ENCODE measurements at regions not wholly inside any gene's neighbourhood (a gene's known extent, or its start where the extent isn't known, plus 50 kb on each side); places are given as distances from the start of the nearest gene placed in this dataset.

DNA sequence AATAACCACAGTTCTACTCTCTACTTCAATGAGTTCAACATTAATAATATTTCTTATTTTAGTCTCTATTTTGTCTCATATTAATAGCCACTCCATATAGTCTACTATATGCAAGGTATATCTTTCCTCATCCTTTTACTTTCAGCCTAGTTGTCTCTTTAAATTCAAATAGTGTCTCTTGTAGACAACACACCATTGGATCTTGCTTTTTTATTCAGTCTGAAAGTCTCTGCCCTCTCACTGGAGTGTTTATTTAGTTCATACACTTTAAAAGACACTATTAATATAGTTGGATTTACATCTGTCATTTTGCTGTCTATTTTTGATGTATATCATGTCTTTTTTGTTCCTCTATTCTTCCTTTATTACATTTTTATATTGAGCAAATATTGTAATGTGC, 103.5 kb downstream of the RFPL4B start:
- no peak overlapping the region for H3K27ac ChIP-seq
- no peaks in the 10 kb centered on the region for H3K27me3 ChIP-seq
- TF ChIP-seq, protein P1, sequence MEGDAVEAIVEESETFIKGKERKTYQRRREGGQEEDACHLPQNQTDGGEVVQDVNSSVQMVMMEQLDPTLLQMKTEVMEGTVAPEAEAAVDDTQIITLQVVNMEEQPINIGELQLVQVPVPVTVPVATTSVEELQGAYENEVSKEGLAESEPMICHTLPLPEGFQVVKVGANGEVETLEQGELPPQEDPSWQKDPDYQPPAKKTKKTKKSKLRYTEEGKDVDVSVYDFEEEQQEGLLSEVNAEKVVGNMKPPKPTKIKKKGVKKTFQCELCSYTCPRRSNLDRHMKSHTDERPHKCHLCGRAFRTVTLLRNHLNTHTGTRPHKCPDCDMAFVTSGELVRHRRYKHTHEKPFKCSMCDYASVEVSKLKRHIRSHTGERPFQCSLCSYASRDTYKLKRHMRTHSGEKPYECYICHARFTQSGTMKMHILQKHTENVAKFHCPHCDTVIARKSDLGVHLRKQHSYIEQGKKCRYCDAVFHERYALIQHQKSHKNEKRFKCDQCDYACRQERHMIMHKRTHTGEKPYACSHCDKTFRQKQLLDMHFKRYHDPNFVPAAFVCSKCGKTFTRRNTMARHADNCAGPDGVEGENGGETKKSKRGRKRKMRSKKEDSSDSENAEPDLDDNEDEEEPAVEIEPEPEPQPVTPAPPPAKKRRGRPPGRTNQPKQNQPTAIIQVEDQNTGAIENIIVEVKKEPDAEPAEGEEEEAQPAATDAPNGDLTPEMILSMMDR (IDR thresholded peaks at IDR 0.05): no peak
- TF ChIP-seq POLR2A (IDR thresholded peaks at IDR 0.05): no peak
- intact Hi-C loops (cut with DNase I; ENCODE audit: low total_unique reads): no loop called here
- no peaks in the 10 kb centered on the region for H3K9me3 ChIP-seq
- no peak overlapping the region for H3K4me3 ChIP-seq
- no peak for DNase-seq
- H3K36me3 ChIP-seq: no peaks in the 10 kb centered on the region
- no peaks in the 10 kb centered on the region for H3K4me1 ChIP-seq

DNA sequence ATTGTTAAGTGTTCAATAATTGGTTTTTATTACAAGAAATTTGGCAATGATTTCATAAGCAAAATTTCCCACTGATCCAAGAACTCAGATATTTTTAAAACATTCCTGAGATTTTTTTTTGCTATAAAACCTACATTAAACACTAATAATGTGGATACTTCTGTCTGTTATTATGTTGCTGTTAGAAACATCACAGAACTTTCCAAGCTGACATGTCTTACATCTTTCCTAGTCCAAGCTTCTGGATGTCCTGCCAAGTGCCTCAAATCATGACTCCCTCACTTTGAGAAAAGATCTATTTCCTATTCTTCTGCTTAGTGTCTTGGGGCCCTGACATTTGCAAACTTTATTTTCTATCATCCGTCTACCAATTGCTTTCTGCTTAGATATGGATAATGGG, 110.8 kb downstream of the RFPL4B start:
- H3K9me3 ChIP-seq: no peaks in the 10 kb centered on the region
- no peaks in the 10 kb centered on the region for H3K27me3 ChIP-seq
- H3K4me1 ChIP-seq: no peaks in the 10 kb centered on the region
- no peaks in the 10 kb centered on the region for H3K36me3 ChIP-seq
- no peak overlapping the region for H3K27ac ChIP-seq
- TF ChIP-seq, protein P1 (IDR thresholded peaks at IDR 0.05): no peak
- TF ChIP-seq POLR2A (IDR thresholded peaks at IDR 0.05): no peak
- intact Hi-C loops (cut with DNase I; ENCODE audit: low total_unique reads): no loop called here
- no peak for DNase-seq
- H3K4me3 ChIP-seq: no peak overlapping the region

DNA sequence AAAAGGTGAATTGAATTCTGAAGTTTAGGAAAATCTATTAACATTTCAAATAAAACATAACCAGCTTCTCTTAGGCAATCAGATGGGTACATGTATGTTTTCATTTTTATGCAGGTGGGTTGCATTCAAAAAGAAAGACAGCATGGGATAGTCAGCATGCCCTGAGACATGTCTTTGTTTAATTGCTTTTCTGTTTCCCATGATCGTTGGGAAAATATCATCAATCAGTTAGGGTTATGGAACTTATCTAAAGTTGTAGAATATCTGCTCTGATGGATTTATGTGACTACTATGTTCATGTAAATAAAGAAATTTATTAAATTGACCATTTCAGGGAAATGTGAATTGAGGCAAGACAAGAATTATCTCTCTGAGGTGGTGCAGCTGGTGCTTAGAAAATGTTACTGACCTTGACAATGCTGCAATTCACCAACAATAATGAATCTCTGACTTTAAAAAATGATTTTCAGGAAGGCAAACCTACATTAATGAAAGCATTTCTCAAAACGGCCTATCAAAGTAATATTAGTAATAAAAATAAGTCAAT, 112.7 kb downstream of the RFPL4B start:
- no peaks in the 10 kb centered on the region for H3K36me3 ChIP-seq
- H3K9me3 ChIP-seq: no peaks in the 10 kb centered on the region
- H3K27me3 ChIP-seq: no peaks in the 10 kb centered on the region
- no peak overlapping the region for H3K4me3 ChIP-seq
- no peak for DNase-seq
- H3K4me1 ChIP-seq: no peaks in the 10 kb centered on the region
- TF ChIP-seq, protein P1 (IDR thresholded peaks at IDR 0.05): no peak
- TF ChIP-seq POLR2A (IDR thresholded peaks at IDR 0.05): no peak
- no peak overlapping the region for H3K27ac ChIP-seq
- intact Hi-C loops (cut with DNase I; ENCODE audit: low total_unique reads): no loop called here

DNA sequence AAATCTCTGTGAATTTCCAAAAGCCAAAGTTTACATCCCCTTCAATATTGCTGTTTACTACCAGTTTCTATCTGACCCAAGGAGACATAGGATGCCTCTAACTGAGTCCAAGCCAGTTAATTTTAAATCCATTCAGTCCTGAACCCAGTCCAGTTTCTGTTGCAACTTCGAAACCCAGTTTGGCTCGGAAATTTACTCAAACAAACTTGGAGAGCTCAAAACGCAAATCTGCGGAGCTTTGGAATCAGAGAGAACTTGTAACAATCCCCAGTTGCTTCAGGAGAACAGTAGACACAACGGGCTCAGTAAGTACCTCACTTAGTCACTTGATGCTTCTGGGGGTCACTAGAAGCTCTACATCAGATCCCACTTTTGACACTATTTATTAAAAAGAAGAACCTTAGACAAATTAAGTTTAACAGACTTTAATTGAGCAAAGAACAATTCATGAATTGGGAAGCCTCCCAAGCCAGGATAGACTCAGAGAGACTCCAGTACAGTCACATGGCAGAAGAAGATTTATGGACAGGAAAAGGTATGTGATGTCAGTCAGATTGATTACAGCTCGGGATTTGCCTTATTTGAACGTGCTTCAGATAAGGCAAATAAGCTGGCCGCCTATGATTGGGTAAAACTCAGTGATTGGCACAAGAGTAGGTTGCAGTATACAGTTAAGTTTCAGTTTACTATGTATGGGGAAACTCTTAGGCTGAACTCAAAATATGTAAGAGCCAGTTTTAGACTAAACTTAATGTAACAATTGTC, 118.0 kb downstream of the RFPL4B start:
- no peak for DNase-seq
- intact Hi-C loops (cut with DNase I; ENCODE audit: low total_unique reads): no loop called here
- Histone ChIP-seq H3K4me1 (no peaks in the 10 kb centered on the region), H3K36me3 (no peaks in the 10 kb centered on the region), H3K4me3 (no peak overlapping the region), H3K27me3 (no peaks in the 10 kb centered on the region), H3K9me3 (no peaks in the 10 kb centered on the region), H3K27ac (no peak overlapping the region)
- TF ChIP-seq, protein P1 (IDR thresholded peaks at IDR 0.05): no peak
- TF ChIP-seq POLR2A (IDR thresholded peaks at IDR 0.05): no peak

DNA sequence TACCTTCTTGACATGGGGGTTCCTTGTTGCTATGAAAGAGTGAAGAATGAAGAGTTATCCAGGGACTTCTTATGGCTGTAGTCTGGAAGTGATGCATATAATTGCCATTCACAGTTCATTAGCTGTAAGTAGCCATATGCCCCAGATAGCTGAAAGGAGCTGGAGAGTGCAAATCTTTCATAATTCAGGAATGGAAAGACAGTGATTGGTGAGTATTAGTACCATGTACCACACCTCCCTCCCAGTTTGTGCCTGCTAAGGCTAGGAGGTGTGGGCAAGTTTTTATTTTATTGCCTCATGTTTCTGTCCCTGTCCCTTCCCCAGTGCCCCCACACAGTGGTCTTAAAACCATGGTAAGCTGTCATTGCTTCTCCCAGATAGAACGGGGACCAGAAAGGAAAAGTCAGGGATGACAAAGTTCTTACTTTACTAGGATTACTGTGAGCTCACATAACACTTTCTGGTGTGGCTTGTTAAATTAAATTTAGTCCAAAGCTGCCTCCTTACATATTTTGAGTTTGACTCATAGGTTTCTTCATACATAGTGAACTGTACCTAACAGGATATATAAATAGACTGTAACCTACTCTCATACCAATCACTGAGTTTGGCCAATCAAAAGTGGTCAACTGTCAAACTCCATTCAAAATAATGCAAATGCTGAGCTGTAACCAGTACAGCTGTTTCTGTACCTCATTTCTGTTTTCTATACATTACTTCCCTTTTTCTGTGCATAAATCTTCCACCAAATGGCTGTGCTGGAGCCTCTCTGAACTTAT, 119.4 kb downstream of the RFPL4B start:
- Histone ChIP-seq H3K4me3 (no peak overlapping the region), H3K4me1 (no peaks in the 10 kb centered on the region), H3K27me3 (no peaks in the 10 kb centered on the region), H3K27ac (no peak overlapping the region), H3K9me3 (no peaks in the 10 kb centered on the region), H3K36me3 (no peaks in the 10 kb centered on the region)
- TF ChIP-seq, protein P1 (IDR thresholded peaks at IDR 0.05): no peak
- TF ChIP-seq POLR2A (IDR thresholded peaks at IDR 0.05): no peak
- no peak for DNase-seq
- intact Hi-C loops (cut with DNase I; ENCODE audit: low total_unique reads): no loop called here
